Posterior cingulate gyrus (tissue), 11 donors: ENCODE measurements at regions not wholly inside any gene's neighbourhood (a gene's known extent, or its start where the extent isn't known, plus 50 kb on each side); places are given as distances from the start of the nearest gene placed in this dataset.

Source experiments
- DNase-seq, 10 donors: peaks; one replicate each; pipeline versions ENCODE4 v3.0.0 to v3.0.0-alpha.2; 2020 to 2021; ENCODE audit warnings: mixed read lengths in 3 of 10
- intact Hi-C: fragments of 100-400 bp; cut with DNase I; formaldehyde crosslinking; loops from one replicate; pipeline ENCODE4 v1.15.1; 2023

DNA sequence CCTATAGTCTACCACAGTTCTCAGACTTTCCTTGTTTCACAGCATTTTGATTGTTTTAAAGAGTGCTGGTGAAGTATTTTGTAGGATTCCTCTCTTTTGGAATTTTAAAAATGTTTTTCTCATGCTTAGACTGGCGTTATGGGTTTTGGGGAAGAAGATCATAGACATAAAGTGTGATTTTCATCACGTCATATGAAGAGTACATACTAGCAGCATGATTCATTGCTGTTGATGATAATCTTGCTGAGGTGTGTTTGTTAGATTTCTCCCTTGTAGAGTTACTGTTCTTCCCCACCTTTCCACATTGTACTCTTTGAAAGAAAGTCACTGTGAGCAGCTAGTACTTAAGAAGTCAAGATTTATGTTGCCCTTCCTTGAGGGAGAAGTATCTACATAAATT lies 396.1 kb upstream of the GNPDA2 start:
- DNase-seq, result no peak
- intact Hi-C loops, result no loop called here

DNA sequence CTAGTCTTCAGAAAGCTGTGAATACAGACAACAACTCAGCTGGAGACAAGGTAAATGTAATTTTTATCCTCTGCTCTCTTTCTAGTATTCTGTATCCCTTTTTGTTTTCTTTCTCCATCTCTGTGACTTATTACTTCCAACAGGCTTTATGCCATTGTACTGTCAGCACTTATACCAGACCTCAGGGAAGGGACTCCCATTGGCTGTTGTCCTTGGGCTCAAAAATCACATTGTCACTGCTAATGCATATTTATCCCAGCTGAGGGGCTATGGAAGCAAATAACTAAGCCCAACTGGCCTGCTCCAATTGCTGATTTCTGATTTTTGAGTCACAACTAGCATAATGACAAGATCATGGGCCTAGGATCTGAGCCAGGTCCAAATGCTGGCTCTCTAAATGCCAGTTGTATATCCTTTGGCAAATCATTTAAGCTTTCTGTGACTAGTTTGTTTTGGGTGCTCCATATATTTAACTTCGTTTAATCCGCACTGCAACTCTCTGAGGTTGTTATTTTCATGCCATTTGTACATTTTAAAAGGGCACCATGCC lies 395.1 kb upstream of the GNPDA2 start:
- no peak for DNase-seq
- intact Hi-C loops, result no loop called here

GRCh38 chr4:45120163-45120562 lies 393.8 kb upstream of the GNPDA2 start:
- DNase-seq, result no peak
- intact Hi-C loops, result no loop called here

- DNase-seq, result no peak
- intact Hi-C loops, result no loop called here
Observed at GRCh38 chr4:45119376-45119775, 393.0 kb upstream of the GNPDA2 start.

DNA sequence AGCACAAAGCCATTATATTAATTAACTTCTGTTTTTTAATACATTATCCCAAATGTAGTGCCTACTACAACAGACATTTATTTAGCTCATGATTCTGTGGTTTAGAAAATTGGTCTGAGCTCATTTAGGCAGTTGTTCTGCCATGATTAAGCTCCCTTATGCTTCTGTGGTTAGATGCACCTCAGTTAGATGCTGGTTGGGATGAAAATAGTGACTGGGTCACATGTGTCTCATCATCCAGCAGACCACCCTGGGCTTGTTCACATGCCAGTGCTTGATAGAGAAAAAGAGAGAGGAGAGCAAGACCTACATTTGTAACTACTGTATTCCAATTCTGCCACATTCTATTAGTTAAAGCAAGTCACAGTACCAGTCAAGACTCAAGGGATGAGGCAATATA lies 376.4 kb upstream of the GNPDA2 start:
- intact Hi-C loops, result no loop called here
- no peak for DNase-seq

DNA sequence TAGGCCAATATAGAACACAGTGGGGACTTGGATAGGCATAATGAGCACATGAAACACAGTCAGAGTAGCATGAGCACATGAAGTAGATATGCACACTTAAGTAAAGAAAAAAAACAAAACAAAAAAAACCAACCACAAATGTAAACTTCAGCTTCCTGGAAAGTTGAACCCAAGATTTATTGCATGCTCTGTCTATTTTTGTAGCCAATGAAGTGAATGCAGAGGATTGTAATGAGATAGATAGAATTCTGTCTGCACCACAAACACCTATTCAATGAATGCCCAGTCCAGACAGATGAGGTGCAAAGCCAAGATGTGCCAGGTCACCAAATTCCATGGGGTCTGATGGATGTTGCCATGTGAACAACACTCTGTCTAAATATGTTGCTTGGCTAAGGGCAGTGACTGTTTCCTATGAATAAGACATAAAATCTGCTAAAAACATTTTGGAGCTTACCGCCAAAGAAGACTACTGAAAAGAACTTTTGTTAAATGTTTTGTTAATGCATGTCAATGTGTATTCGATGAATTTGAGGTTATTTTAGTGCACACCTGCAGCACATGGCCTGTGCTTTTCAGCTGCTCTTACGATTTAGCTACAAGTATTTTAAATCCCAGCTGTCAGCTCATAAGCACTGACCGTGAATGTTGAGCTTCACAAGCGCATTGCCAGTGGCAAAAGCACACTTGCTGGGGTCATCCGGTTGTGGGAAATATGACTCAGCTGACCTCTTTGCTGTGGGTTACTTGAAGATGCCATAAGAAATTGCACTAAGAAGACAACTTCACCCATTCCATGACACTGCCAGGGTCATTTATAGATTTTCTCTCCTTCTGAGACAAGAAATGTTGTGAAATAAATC lies 374.8 kb upstream of the GNPDA2 start:
- intact Hi-C loops, result no loop called here
- peak in 1 of 10 donors; percentile 50 for DNase-seq

DNA sequence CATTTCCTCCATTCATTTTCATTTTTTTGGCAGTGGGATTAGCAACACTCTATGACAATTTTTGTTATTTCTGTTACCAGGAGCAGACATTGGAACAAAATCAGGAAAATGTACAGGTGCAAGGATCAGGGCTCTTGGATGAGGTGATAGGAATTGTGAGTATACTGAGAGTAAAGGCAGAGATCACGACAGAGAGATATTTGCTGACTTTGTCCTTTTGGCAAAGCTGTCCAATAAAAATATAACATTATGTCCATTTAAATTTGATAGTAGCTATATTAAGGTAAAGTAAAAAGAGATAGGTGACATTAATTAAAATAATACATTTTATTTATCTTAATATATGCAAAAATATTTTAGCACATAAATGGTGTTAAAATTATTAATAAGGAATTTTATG lies 373.1 kb upstream of the GNPDA2 start:
- no peak for DNase-seq
- intact Hi-C loops, result no loop called here

- DNase-seq, result no peak
- intact Hi-C loops, result no loop called here
Observed at GRCh38 chr4:45094684-45095083, 368.3 kb upstream of the GNPDA2 start.

GRCh38 chr4:45082101-45082500 lies 355.7 kb upstream of the GNPDA2 start:
- intact Hi-C loops, result no loop called here
- no peak for DNase-seq

- no peak for DNase-seq
- intact Hi-C loops, result no loop called here
Observed at GRCh38 chr4:45079616-45080015, 353.3 kb upstream of the GNPDA2 start.

DNA sequence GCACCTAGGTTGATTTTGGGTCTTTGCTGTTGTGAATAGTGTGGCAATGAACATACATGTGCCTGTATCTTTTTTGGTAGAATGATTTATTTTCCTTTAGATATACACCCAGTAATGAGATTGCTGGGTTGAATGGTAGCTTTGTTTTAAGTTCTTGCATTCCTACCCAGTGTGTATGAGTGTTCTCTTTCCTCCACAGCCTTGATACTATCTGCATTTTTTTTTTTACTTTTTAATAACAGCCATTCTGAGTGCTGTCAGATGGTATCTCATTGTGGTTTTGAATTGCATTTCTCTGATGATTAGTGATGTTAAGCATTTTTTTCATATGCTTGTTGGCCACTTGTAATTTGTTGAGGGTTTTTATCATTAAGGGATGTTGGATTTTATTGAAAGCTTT lies 351.8 kb upstream of the GNPDA2 start:
- DNase-seq, result no peak
- intact Hi-C loops, result no loop called here

DNA sequence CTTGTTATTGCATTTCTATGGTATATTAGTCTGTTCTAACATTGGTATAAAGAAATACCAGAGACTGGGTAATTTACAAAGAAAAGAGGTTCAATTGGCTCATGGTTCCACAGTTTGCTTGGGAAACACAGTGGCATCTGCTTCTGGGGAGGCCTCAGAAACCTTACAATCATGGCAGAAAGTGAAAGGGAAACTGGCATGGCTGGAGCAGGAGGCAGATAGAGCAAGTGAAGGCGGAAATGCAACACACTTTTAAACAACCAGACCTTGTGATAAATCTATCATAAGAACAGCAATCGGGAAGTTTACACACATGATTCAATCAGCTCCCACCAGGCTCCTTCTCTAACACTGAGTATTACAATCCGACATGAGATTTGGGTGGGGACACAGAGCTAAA lies 346.6 kb upstream of the GNPDA2 start:
- intact Hi-C loops, result no loop called here
- no peak for DNase-seq

DNA sequence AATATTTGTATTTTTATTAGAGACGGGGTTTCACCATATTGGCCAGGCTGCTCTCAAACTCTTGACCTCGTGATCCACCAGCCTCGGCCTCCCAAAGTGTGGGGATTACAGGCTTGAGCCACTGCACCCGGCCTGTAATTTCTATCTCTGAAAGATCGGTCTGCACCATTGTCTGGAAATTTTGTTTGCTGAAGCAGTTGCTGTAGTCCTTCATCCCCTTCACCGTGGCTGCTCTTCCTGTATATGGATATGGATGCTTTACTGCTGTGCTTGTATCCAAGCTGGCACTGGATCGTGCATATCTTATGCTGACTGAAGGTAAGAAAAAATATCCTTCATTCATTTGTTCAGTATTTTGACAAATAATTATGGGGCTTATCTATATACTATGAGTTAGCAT lies 338.4 kb upstream of the GNPDA2 start:
- peak in 2 of 10 donors; percentile 43 to 56 for DNase-seq
- intact Hi-C loops, result no loop called here

DNA sequence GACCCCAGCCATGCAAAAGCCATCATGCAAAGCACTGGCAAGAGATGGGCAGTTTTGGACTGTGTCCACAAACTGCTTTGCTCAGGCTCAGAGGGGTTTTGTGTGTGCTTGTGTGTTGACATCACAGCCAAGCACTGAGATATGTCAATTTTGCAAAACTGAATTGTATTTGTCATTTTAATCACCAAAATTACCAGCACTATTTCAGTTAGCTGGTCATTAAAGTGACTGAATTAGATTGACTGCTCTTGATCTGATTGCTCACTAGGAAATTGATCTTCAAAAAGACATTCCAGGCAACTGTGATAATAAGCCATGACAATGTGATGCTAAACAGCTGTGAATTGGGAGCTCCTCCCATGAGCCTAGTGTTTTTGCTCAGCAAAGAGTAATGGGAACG lies 337.3 kb upstream of the GNPDA2 start:
- no peak for DNase-seq
- intact Hi-C loops, result no loop called here

DNA sequence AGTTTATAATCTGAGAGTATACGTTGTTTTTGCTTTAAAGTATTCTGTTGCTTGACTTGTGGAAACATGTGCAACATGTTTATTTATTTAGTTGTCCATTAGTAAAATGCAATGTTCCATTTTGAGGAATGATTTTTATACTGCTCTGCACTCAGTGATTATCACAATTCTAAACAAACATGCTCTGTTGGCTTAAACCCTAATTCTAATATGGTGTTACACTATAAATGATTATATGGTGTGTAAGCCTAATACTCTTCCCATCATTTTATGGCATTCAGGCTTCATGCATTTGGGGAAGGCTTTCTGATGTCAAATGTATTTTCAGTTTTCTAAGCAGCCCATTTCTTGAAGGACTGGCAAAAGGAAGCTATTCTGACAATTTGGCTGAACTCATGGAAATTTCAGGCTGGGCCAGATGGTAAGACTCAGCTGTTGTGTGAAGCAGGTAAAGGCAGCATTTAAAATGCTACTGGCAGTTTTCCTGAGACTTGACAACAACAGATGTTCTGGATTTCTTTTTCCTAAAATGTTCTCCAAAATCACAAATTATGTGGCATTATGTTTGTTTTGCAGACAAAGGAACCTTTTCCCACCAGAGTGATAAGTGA lies 336.7 kb upstream of the GNPDA2 start:
- DNase-seq, result peak in 2 of 10 donors; percentile 7 to 12
- intact Hi-C loops, result no loop called here

- DNase-seq, result no peak
- intact Hi-C loops, result no loop called here
Observed at GRCh38 chr4:45043911-45044310, 317.6 kb upstream of the GNPDA2 start.

DNA sequence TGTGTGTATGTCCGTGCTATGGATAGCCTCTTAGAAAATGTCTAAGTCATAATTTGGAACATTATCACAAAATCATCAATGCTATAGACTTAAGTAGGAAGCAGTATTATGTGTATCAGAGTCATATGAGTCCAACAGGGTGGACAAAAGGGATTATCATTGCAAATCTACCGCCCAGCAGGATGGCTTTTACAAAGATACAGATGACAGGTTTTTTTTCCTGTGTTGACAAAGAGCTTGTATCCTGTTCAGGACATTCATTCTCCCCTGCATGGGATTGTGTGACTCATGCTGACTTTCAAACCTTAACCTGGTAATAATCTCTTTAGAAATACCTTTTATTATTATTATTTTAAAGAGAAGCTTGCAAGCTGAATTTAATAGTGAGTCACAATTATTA lies 310.3 kb upstream of the GNPDA2 start:
- no peak for DNase-seq
- intact Hi-C loops, result no loop called here

- peak in 2 of 10 donors; percentile 30 to 42 for DNase-seq
- intact Hi-C loops, result no loop called here
Observed at GRCh38 chr4:45033676-45034419, 307.5 kb upstream of the GNPDA2 start.

DNA sequence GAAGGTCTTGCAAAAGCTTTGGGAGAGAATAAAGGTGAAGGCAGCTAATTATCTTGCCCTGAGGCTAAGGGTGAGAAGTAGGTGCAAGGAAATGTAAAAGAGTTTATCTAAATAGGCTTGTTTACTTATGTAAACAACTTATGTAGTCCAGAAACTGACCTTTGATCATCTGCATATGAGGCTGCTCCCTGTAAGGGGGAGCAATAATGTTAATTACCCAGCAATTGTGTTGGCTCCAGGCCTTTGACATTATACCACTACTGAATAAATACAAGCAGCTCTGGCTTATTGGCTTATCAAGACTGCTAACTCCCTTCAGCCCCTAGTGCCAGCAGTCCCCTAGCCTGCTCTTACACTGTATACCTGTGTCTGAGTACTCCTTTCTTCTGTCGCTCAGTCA lies 303.7 kb upstream of the GNPDA2 start:
- intact Hi-C loops, result no loop called here
- peak in 1 of 10 donors; percentile 7 for DNase-seq

DNA sequence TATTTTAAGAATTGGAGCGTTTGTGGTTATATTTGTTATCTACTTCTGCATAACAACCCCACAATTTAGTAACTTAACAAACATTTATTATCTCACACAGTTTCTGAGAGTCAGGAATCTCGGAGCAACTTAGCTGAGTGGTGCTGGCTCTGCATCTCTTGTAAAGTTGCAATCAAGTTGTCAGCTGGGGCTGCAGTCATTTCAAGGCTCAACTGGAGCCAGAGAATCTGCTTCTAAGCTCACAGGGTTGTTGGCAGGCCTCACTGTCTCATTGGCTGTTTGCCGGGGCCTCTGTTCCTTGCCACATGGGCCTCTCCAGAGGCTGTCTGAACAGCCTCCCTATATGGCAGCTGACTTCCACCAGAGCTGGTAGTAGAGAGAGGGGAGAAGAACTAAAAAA lies 281.2 kb upstream of the GNPDA2 start:
- DNase-seq, result no peak
- intact Hi-C loops, result no loop called here

DNA sequence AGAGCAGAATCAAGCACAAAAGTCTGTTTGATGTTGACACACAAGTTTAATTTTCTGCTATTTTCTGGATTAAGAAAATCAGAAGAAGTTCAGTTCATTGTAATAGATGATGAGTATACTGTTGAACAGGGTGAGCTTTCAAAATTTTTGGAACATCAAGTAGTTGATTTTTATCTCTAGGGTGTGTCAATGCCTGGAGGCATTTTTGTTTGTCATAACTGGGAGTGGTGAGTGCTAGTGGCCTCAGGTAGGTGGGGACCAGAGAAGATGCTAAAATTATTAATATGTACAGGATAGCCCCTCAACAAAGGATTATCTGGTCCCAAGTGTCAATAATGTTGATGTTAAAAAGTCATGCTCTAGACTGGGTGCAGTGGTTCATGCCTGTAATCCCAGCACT lies 279.7 kb upstream of the GNPDA2 start:
- no peak for DNase-seq
- intact Hi-C loops, result no loop called here
